HG03280 (cell line): ENCODE measurements at regions not wholly inside any gene's neighbourhood (a gene's known extent, or its start where the extent isn't known, plus 50 kb on each side); places are given as distances from the start of the nearest gene placed in this dataset.
"Not testable (repeated sequence)": the region's sequence is repeated elsewhere in the genome, so short reads cannot be mapped to it uniquely, and the experiment has no call there.

ENCODE experiments used
- ATAC-seq: cut with Tn5 transposase; IDR thresholded peaks from one replicate; pipeline ENCODE4 v1.9.1; 2021; ENCODE audit warnings: mild to moderate bottlenecking, moderate library complexity; ENCODE audit not compliant: unreplicated experiment

- ATAC-seq, result no peak
Measured at GRCh38 chr3:35042210-35042991, 596.9 kb upstream of the ARPP21 start.

- ATAC-seq, result no peak
Measured at GRCh38 chr3:35043040-35043439, 596.3 kb upstream of the ARPP21 start.

GRCh38 chr3:35044190-35044589, 595.1 kb upstream of the ARPP21 start:
- ATAC-seq, result no peak

GRCh38 chr3:35045118-35045517, 594.2 kb upstream of the ARPP21 start:
- no peak for ATAC-seq

- ATAC-seq, result no peak
Measured at GRCh38 chr3:35064761-35065160, 574.6 kb upstream of the ARPP21 start.

- no peak for ATAC-seq
Measured at GRCh38 chr3:35065891-35066290, 573.4 kb upstream of the ARPP21 start.

- no peak for ATAC-seq
Measured at GRCh38 chr3:35067750-35068149, 571.6 kb upstream of the ARPP21 start.

- no peak for ATAC-seq
Measured at GRCh38 chr3:35070088-35070487, 569.2 kb upstream of the ARPP21 start.

- ATAC-seq, result no peak
Measured at GRCh38 chr3:35071772-35072171, 567.6 kb upstream of the ARPP21 start.

GRCh38 chr3:35078780-35079179, 560.5 kb upstream of the ARPP21 start:
- no peak for ATAC-seq

GRCh38 chr3:35079403-35079802, 559.9 kb upstream of the ARPP21 start:
- no peak for ATAC-seq

- no peak for ATAC-seq
Measured at GRCh38 chr3:35081899-35082298, 557.4 kb upstream of the ARPP21 start.

GRCh38 chr3:35088943-35089342, 550.4 kb upstream of the ARPP21 start:
- no peak for ATAC-seq

- no peak for ATAC-seq
Measured at GRCh38 chr3:35114686-35115085, 524.6 kb upstream of the ARPP21 start.

- no peak for ATAC-seq
Measured at GRCh38 chr3:35120026-35120425, 519.3 kb upstream of the ARPP21 start.

GRCh38 chr3:35137612-35138011, 501.7 kb upstream of the ARPP21 start:
- no peak for ATAC-seq

- ATAC-seq, result no peak
Measured at GRCh38 chr3:35141406-35141805, 497.9 kb upstream of the ARPP21 start.

- ATAC-seq, result no peak
Measured at GRCh38 chr3:35144011-35144410, 495.3 kb upstream of the ARPP21 start.

- ATAC-seq, result not testable (repeated sequence)
Measured at GRCh38 chr3:35146256-35147035, 492.9 kb upstream of the ARPP21 start.

GRCh38 chr3:35183927-35184675, 455.2 kb upstream of the ARPP21 start:
- ATAC-seq, result no peak

- ATAC-seq, result no peak
Measured at GRCh38 chr3:35184775-35185174, 454.6 kb upstream of the ARPP21 start.

- ATAC-seq, result no peak
Measured at GRCh38 chr3:35187908-35188307, 451.4 kb upstream of the ARPP21 start.
